ENCODE measurements at regions not wholly inside any gene's neighbourhood (a gene's known extent, or its start where the extent isn't known, plus 50 kb on each side); places are given as distances from the start of the nearest gene placed in this dataset.

DNA sequence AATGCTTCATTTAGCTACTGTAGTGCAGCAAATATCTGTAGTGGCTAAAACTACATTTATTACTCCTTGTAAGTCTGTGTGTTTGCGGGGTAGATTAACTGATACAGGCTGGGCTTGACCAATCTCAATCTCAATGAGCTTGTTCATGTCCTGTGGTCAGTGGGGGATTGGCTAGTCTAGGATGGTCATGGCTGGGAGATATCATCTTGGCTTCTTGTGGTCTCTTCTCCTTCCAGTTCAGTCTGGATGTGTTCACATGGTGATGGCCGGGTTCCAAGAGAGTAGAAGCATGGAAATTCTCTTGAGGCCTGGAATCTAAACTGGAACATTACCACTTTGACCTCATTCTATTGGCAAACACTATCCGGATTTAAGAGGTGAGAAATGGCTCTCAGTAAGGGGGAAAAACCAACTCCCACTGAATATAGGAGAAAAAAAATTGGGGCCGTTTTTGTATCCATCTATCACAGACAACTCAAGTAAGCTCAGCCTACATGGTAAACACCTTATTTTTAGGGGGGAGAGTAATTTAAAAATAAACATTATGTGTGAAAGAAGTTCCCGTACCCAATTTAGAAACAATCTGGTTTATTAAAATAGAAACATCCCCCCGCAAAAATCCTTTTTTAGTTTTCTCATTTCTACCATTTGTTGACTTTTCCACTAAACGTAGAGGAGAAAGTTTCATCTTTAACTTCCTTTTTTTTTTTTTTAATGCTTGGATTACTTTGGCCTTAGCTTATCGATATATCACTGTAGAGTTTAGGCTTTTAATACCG, 284.9 kb upstream of the TBC1D5 start:
- DNase-seq: no peak

DNA sequence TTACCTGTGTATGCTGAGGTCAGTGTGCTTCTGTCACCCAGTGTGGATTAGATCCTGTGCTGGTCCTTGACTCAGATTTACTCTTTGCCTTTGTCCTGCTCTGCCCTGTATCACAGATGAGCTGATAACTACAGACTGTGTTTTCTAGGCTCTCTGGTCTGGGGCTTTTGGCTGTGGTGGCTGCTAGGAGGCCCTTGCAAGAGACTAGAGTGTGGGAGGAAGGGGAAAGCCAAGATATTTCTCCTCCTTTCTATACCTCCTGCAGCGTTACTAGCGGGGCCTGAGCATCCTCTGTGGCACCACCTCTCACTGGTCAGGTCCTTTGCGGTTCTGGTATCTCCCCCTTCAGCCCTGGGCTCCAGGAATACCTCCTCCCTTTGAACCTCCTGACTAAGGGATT, 282.3 kb upstream of the TBC1D5 start:
- no peak for DNase-seq

DNA sequence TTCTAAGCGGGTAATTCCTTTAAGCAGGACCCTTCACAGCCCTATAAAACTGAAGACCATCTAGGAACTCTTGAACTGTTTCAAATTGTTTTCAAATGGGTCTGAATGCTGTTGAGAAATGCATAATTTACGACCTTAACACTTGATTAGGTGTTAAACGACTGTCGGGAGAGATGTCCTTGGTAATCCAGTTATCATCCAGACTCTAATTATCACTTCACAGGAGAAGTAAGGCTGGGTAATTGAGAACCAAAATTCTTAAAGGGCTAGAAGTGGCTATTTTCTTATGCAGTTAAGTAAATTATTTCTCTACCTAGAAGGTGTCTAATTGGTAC, 276.7 kb upstream of the TBC1D5 start:
- DNase-seq: no peak

DNA sequence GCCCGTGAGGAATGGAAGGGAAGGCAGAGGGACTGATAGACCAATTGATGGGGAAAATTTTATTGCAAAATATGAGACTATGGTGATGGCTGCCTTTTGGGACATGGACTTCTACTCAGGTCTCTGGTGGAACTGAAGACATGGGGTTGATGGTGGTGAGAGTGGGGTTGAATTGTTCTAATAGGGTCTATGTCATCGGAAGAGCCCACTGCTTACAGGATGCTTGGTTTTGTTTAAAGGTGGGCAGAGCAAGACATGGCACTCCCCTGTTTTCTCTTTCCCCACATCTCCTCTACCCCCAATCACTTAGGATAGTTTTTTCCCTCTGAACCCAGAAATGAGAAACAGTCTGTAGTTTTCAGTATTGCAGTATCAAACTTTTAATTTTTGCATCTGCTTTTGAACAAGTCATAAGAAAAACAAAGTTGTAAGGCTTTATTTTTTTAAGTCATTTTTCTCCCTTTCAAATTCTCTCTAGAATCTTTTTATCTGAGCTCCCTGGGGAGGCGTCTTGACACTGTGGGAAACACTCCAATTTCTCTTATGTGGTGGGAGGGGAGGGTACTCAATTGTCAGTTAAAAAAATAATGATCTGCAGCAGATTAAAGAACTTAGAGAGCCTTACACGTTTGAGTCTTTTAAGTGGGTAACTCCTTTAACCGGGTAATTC, 276.2 kb upstream of the TBC1D5 start:
- DNase-seq: no peak

DNA sequence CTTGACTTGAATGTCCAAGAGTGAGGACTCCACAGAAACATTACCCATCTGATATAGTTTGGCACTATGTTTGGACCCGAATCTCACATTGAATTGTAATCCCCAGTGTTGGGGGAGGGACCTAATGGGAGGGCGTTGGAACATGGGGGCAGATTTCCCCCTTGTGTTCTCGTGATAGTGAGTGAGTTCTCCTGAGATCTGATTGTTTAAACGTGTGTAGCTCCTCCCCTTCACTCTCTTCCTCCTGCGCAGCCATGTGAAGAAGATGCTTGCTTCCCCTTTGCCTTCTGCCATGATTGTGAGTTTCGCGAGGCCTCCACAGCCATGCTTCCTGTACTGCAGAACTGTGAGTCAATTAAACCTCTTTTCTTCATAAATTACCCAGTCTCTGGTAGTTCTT, 273.9 kb upstream of the TBC1D5 start:
- no peak for DNase-seq

DNA sequence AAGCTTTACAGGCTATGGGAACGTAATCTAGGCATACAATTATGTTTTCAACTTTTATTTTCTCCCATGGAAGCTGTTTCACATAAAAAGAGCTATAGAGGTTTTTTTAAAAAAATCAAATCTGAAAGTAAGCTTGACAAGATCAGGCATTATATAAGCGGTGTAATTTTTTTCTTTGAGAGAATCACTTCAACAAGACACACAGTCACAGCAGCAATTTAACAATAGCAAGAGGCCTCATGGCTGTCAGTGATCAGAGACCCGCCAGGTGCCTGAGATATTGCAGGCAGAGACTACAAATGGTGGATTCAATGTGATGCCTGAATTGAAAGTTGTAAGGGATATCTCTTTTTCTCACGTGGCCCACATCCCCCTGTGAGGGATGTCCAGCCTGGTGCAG, 270.5 kb upstream of the TBC1D5 start:
- no peak for DNase-seq

DNA sequence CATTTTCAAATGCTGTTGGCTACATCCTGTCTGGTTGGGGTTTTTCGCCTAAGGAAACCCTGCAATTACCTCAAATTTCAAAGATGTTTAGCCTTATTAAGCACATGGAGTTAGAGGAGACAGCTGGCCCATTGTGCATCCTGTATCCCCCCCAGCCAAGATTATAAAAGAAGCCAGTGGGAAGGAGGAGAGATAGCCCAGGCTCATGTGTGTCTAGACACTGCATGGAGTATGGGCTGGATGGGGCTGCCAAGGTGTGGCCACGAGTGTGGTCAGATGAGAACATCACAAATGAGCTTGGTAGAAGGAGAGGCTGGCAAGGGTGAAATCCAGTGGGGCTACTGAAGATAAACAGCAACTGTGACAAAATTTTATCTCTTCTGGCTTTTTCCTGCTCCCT, 270.0 kb upstream of the TBC1D5 start:
- no peak for DNase-seq

DNA sequence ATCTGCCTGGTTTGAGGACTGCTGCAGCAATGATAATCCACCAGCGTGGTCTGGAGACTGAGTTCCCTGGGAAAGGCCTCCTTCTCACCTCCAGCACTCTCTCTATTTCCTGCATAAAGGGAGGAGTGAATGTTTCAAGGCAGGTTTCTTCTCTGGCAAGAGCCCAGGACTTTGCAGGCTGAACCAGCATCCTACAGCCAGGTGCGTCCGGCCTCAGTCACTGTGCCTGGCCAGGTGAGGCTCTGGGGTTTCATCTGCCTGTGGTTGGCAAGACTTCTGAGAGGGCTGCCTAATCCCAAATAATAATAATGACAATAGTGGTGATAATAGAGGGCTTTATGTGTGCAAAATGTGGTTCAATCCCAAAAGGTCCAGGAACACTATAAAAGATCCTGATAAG, 269.0 kb upstream of the TBC1D5 start:
- DNase-seq: no peak

DNA sequence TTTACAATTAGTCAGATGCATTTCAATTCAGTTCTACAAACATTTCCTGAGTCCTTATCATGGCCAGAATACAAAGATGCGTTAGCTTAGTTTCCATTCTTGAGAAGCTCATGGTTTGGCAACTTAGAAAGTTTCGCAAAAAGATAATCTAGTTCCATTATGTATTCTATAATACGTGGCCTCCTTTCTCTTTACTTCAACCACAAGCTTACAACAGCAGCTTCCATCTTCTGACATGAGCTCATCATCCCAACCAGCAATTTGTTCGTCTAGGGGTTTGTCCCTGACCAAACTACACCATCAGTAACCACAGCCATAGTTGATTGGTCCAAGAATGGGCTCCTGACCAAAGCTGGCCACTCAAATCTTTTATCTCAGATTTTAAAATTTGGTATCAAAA, 267.6 kb upstream of the TBC1D5 start:
- no peak for DNase-seq

DNA sequence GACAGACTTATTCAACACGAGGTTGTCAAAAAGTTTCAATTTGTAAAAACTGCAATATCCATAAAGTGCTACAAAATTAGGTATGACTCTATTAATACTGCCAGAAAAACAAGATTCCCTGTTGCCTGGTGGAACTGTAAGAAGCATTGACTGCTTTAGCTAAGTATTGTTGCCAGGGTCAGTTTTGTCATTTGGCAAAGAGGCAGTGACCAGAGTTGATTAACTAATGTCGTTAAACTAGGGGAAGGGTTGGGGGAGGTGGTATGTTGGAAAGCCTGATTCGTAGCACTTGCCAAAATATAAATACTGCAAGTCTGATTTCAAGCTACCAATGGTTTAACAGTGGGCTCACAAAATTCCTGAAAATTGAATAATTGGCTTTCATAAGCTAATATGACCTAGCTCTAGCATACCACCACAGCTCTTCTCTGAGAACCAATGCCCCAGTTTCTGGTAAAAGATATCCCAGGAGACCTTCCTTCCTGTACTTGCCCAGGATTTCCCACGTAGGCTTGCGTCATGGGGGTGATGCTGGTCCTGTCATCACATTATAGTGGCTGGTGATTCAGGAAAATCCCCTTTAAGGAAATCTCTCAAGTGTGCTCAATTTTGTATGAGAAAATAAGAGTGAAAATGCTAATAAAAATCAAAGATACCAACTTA, 266.4 kb upstream of the TBC1D5 start:
- no peak for DNase-seq

DNA sequence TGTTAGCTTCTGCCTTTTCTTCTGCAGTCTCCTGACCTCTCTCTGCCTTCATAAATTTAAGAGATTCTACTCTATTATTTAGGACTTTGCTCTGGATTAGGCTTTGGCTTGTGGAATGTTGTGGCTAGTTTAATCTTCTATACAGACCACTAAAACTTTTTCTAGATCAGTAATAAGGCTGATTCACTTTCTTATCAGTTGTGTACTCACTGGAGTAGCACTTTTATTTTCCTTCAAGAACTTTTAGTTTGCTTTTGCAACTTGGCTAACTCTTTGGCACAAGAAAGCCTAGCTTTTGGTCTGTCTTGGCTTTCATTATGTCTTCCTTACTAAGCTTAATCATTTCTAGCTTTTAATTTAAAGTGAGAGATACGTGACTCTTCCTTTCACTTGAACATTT, 265.5 kb upstream of the TBC1D5 start:
- no peak for DNase-seq

DNA sequence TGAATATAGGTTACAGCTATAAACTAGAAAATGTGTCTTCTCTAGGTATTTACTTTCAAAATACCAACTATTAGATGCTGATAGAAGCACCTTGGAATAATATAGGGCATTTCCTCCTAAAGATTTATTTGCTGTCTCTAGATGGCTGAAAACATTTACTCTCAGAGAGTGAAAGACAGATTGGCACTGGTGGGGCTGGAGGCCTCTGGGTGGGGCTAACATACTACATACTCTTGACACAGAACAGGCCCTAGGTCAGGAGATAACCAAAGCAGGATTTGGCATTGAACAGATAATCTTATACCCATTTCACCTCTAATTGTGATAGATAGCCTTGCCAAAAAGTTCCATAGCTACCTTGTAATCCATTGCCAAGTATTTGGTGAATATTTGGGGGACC, 253.3 kb upstream of the TBC1D5 start:
- DNase-seq: no peak

DNA sequence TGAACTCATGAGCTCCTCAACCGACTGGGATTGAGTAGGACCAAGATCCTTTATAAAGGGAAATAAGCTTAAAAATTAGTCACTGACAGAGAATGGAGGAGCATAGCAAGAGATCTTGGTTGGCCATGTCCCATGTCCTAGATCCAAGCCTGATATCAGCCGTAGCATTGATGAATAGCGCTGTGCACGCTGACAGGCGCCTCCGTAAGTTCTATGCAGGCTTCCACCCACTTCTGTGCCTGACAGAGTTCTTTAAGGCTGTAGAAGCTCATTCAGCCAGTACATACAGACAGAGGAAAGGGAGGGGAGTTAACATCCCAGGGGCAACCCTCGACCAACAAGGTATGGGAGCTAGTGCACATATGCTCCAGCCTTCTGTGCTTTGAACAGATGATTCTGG, 251.7 kb upstream of the TBC1D5 start:
- DNase-seq: no peak

DNA sequence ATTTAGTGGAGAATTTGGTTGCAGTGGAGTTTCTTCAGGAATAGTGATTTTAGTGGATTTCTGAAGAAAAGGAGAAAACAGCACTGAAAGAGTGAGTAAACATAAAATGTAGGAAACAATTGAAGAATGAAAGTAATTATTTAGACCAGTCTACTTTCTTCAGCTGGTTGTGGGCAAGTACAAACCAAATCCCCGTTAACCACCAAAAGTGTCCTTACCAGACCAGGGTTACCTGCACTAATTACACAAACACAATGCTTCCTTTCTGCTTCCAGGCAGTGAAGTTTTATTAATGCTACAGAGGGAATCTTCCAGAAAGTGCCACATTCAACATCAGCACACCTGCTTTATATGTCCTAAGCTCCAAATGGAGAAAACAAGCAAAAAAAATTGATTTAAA, 248.0 kb upstream of the TBC1D5 start:
- no peak for DNase-seq

DNA sequence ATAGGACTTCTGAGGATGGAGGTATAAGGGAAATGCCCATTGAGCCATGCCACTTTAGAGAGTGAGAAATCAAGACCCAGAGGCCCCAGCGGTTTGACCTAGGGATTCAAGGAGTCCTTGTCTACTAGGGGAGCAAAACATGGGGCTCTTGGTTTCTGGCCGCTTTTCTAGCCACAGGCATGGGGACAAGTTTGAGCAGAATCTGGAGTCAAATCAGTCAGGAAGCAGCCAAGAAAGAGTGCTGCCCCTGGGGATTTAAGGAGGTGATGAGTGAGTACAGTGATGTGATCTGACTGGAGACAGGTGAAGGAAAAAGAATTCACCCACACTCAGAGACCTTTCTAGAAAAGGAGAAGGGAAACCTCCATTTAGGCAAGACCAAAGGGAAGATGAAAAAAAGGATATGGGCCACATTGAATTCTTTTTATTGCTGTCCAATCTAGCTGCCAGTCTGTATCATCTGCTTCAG, 244.0 kb upstream of the TBC1D5 start:
- no peak for DNase-seq

DNA sequence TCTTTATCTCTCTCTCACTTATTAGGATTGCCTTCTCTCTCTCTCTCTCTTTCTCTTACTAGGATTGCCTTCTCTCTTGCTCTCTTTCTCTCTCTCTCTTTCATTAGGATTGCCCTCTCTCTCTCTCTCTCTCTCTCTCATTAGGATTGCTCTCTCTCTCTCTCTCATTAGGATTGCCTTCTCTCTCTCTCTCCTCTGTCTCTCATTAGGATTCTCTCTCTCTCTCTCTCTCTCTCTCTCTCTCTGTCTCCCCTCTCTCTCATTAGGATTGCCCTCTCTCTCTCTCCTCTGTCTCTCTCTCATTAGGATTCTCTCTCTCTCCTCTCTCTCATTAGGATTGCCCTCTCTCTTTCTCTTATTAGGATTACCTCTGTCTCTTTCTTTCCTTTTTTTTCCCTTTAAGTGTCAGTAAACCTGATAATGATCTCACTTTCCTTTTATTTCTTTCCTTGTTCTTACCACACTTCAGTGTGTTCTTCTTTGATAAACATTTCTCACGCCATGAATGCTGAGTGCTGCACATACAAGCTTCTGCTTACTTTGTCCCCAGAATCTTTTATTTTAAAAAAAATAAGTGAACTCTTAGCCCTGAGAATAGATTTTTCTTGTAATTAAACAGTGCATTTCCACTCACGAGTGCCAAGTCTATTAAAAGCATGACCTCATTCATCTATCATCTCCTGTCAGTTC, 243.4 kb upstream of the TBC1D5 start:
- no peak for DNase-seq

DNA sequence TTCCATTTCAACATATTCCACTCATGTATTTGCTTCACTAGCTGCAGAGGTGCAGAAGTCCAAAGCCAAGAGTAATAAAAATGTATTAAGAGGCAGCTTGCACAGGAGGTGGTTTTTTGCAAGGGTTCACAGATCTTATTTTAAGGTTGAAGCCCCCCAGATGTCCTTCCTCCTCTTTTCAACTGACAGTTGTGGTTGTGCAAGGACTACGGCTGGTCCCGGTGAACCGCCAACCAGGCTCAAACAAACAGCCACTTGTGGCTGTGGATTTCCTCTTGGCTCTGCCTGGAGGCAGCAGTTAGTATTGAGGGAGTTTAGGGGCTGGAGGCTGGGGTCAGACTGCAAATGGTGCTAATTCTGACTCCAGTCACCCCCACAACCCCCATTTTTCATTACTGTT, 240.7 kb upstream of the TBC1D5 start:
- DNase-seq: peak; percentile 99

DNA sequence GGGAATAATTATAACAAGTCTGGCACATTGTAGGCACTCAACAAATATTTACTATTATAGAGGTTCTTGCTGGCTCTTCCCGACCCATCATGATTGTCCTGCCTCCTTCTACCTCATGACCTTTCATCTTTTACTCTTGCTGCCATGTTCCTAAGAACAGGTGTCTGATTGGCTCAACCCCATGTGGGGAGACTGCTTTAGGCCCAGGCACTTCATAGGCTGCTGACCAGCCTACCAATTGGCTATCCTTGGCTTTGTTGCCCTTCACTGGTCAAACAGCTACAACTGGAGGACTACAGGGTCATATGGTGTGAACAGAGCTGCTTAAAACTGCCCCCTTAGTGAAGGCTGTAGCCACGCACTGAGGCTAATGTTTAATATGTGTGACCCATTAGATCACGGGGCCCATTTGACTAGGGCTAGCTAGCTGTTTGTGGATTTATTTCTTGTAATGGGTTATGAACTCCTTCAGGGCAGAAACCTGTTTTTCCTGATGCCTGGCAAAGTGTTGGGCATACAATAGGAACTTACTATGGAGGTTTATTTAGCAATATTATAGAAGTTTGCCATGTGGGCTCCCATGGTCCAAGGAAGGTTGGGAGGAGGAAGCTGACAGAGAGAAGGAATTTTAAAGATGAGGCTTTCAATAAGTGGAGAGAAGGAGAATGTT, 239.9 kb upstream of the TBC1D5 start:
- no peak for DNase-seq

DNA sequence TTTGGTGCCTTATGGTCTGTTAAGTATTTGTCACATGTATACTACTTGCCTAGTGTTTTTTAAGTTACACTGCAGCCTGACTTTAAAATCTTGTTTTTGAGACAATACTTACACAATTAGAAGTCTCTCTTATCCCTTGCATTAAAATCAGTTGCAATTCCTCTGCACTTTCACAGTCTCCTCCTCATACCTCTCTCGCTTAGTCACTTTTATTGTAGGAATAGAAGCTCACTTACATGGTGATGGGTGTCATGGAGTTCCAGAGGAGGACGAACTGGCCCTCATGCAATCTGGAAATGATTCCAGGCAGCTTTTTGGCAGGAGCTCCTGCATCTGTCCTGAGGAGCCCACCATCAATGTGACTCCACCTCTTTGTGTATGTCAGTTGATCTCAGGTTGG, 238.4 kb upstream of the TBC1D5 start:
- no peak for DNase-seq

DNA sequence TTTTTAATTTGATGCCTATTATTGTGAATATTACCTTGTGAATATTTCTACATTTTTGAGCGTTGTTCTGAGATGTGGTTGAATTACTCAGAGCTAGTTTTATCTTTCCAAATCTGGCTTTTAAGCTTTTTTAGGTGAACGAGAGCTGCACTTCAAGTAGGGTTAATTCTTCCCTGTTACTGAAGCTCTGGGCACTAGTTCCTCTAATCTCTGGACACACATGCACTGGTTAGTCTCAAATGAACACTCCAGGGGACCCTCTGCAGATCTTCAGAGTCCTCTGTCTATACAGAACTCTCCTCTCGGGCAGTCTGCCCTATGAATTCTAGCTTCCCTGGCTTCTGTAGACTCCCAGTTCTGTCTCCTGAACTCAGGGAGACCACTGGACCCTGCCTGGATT, 237.5 kb upstream of the TBC1D5 start:
- DNase-seq: peak; percentile 35

DNA sequence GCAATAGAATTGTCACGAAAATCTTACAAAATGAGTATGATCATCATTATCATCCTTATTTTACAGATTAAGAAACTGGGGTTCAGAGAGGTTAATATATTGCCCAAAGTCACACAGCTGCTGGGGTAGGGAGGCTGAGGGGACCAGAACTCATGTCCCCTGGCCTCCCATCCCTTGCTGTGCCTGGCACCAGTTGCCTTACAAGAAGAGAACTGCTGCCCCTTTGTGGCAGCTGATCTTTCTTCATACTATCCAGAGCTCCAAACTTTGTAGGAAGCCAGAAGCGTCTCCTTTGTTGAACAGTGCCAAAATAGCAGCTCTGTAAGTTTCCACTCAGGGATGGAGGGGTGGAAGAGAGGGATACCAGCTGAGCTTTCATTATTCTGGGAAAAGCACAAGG, 236.8 kb upstream of the TBC1D5 start:
- DNase-seq: no peak

DNA sequence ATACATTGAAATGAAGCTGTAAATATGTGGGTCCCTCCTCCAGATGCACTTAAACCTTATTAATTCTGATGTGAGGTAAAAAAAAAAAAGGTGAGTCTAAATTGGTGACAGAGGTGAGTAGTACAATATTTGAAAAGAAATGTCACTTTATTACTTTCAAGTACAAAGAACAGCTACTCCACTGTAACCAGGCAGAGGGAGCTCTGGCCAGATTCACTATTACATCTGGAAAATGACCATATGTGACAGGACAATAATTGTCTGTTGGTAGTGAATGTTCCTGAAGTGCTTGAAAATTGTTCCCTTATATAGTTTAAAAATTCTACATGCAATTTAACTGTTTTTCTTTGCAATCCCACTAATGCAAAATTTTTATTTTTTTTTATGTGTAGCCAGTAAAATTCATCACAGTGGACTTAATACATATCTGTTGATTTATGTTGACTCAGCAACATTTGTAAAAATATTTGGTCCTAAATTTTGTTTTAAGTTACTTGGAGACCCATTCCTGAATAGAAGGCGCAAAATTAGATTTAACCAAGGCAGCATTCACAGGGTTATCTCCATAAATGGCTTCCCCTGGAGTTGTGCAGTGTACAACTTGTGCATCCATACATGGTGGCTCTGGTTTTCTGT, 231.9 kb upstream of the TBC1D5 start:
- DNase-seq: no peak

All from SIG-M5 (cell line).